ENCODE measurements at regions not wholly inside any gene's neighbourhood (a gene's known extent, or its start where the extent isn't known, plus 50 kb on each side); places are given as distances from the start of the nearest gene placed in this dataset.

- no peak overlapping the region for H3K27ac ChIP-seq (ENCODE audit: low read depth in 1 of 2, low read length in 2 of 2)
- no peaks in the 10 kb centered on the region for H3K27me3 ChIP-seq (ENCODE audit: control insufficient read depth in 2 of 2, insufficient read depth in 2 of 2, low read length in 2 of 2)
- WGBS (ENCODE audit: insufficient coverage), result no CpG with 5 or more reads among the region's 2 CpGs
- no peaks in the 10 kb centered on the region for H3K9me3 ChIP-seq (replicated peaks in 1 of 2; ENCODE audit: control insufficient read depth in 1 of 2, insufficient read depth in 1 of 2, low read length in 2 of 2)
- H3K4me3 ChIP-seq (replicated peaks in 1 of 3; ENCODE audit: low read depth in 2 of 3, low read length in 3 of 3), result no peak overlapping the region
- Mint-ChIP-seq H3K27ac (no peak overlapping the region), H3K4me1 (peaks cover 39% of the 10 kb centered on the region), H3K36me3 (no peaks in the 10 kb centered on the region), H3K4me3 (no peak overlapping the region), H3K27me3 (ENCODE audit: low read depth in 3 of 3) (no peaks in the 10 kb centered on the region), H3K9me3 (peaks cover 0 to 2% (median 0%) of the 10 kb centered on the region in 7 donors)
- no peak overlapping the region for H3K9ac ChIP-seq (ENCODE audit: insufficient read depth, low read length, poor library complexity, severe bottlenecking)
- intact Hi-C loops (cut with micrococcal nuclease), result no loop called here
- no peaks in the 10 kb centered on the region for H4K20me1 ChIP-seq (ENCODE audit: insufficient read depth, low read length)
- H3K4me1 ChIP-seq (ENCODE audit: control insufficient read depth in 1 of 2, insufficient read depth in 2 of 2, low read length in 2 of 2), result peaks cover 24 to 35% of the 10 kb centered on the region in 2 donors
- no peaks in the 10 kb centered on the region for H3K36me3 ChIP-seq (replicated peaks in 1 of 2; ENCODE audit: control insufficient read depth in 1 of 2, insufficient read depth in 2 of 2, low read length in 2 of 2)
- no peak for DNase-seq
- H3K4me2 ChIP-seq (replicated peaks; ENCODE audit: extremely low read depth, low read length, poor library complexity, severe bottlenecking), result no peak overlapping the region
- no peaks in the 10 kb centered on the region for H3K79me2 ChIP-seq (ENCODE audit: insufficient read depth, low read length)
- H2AFZ ChIP-seq (ENCODE audit: insufficient read depth, low read depth, low read length, poor library complexity, severe bottlenecking), result no peak overlapping the region
- no peak for TF ChIP-seq CTCF (IDR thresholded peaks at IDR 0.05)
Observed at GRCh38 chr4:105067431-105067830, 79.2 kb upstream of the TET2 start.

GRCh38 chr4:105067946-105068345, 78.7 kb upstream of the TET2 start:
- no peak for DNase-seq
- intact Hi-C loops (cut with micrococcal nuclease), result no loop called here
- Mint-ChIP-seq H3K36me3 (no peaks in the 10 kb centered on the region), H3K4me1 (peaks cover 36% of the 10 kb centered on the region), H3K27ac (no peak overlapping the region), H3K4me3 (no peak overlapping the region), H3K9me3 (peaks cover 0 to 2% (median 0%) of the 10 kb centered on the region in 7 donors), H3K27me3 (ENCODE audit: low read depth in 3 of 3) (no peaks in the 10 kb centered on the region)
- H3K4me2 ChIP-seq (replicated peaks; ENCODE audit: extremely low read depth, low read length, poor library complexity, severe bottlenecking), result no peak overlapping the region
- no peak overlapping the region for H3K27ac ChIP-seq (ENCODE audit: low read depth in 1 of 2, low read length in 2 of 2)
- no peaks in the 10 kb centered on the region for H3K79me2 ChIP-seq (ENCODE audit: insufficient read depth, low read length)
- H3K27me3 ChIP-seq (ENCODE audit: control insufficient read depth in 2 of 2, insufficient read depth in 2 of 2, low read length in 2 of 2), result no peaks in the 10 kb centered on the region
- H3K36me3 ChIP-seq (replicated peaks in 1 of 2; ENCODE audit: control insufficient read depth in 1 of 2, insufficient read depth in 2 of 2, low read length in 2 of 2), result no peaks in the 10 kb centered on the region
- no peak overlapping the region for H3K4me3 ChIP-seq (replicated peaks in 1 of 3; ENCODE audit: low read depth in 2 of 3, low read length in 3 of 3)
- no peak for TF ChIP-seq CTCF (IDR thresholded peaks at IDR 0.05)
- H3K4me1 ChIP-seq (ENCODE audit: control insufficient read depth in 1 of 2, insufficient read depth in 2 of 2, low read length in 2 of 2), result peaks cover 20 to 30% of the 10 kb centered on the region in 2 donors
- no peaks in the 10 kb centered on the region for H4K20me1 ChIP-seq (ENCODE audit: insufficient read depth, low read length)
- WGBS (ENCODE audit: insufficient coverage), result 100% methylated on average over 3 of the region's 4 CpGs
- H3K9me3 ChIP-seq (replicated peaks in 1 of 2; ENCODE audit: control insufficient read depth in 1 of 2, insufficient read depth in 1 of 2, low read length in 2 of 2), result no peaks in the 10 kb centered on the region
- no peak overlapping the region for H3K9ac ChIP-seq (ENCODE audit: insufficient read depth, low read length, poor library complexity, severe bottlenecking)
- H2AFZ ChIP-seq (ENCODE audit: insufficient read depth, low read depth, low read length, poor library complexity, severe bottlenecking), result no peak overlapping the region
